HS-27A (cell line): ENCODE measurements at regions not wholly inside any gene's neighbourhood (a gene's known extent, or its start where the extent isn't known, plus 50 kb on each side); places are given as distances from the start of the nearest gene placed in this dataset.
"Not testable (repeated sequence)": the region's sequence is repeated elsewhere in the genome, so short reads cannot be mapped to it uniquely, and the experiment has no call there.

Experiments used
- DNase-seq: peaks from one replicate; pipeline ENCODE4 v3.0.0-alpha.2; 2012; ENCODE audit warnings: low read depth, missing footprints

GRCh38 chr2:111668274-111668616 is 215.7 kb downstream of the ANAPC1 start:
- no peak for DNase-seq

GRCh38 chr2:111668741-111669140 is 215.3 kb downstream of the ANAPC1 start:
- DNase-seq, result no peak

GRCh38 chr2:111669928-111670695 is 213.9 kb downstream of the ANAPC1 start:
- no peak for DNase-seq

- no peak for DNase-seq
Observed at GRCh38 chr2:111670776-111671175, 213.2 kb downstream of the ANAPC1 start.

GRCh38 chr2:111671426-111672150 is 212.4 kb downstream of the ANAPC1 start:
- DNase-seq, result no peak

- DNase-seq, result not testable (repeated sequence)
Observed at GRCh38 chr2:111672641-111673040, 211.4 kb downstream of the ANAPC1 start.

- no peak for DNase-seq
Observed at GRCh38 chr2:111673526-111673925, 210.5 kb downstream of the ANAPC1 start.

GRCh38 chr2:111675419-111676194 is 208.4 kb downstream of the ANAPC1 start:
- no peak for DNase-seq

GRCh38 chr2:111676291-111676822 is 207.6 kb downstream of the ANAPC1 start:
- no peak for DNase-seq

GRCh38 chr2:111678161-111678560 is 205.8 kb downstream of the ANAPC1 start:
- no peak for DNase-seq

GRCh38 chr2:111678651-111679050 is 205.3 kb downstream of the ANAPC1 start:
- no peak for DNase-seq

GRCh38 chr2:111679202-111679601 is 204.8 kb downstream of the ANAPC1 start:
- DNase-seq, result no peak

GRCh38 chr2:111684611-111685010 is 199.4 kb downstream of the ANAPC1 start:
- DNase-seq, result no peak

- no peak for DNase-seq
Observed at GRCh38 chr2:111685342-111685741, 198.7 kb downstream of the ANAPC1 start.

- DNase-seq, result no peak
Observed at GRCh38 chr2:111686994-111687393, 197.0 kb downstream of the ANAPC1 start.

GRCh38 chr2:111687911-111688310 is 196.1 kb downstream of the ANAPC1 start:
- DNase-seq, result no peak

- DNase-seq, result no peak
Observed at GRCh38 chr2:111688482-111688881, 195.5 kb downstream of the ANAPC1 start.

GRCh38 chr2:111689174-111689573 is 194.8 kb downstream of the ANAPC1 start:
- DNase-seq, result no peak

- no peak for DNase-seq
Observed at GRCh38 chr2:111689941-111690340, 194.1 kb downstream of the ANAPC1 start.

- DNase-seq, result no peak
Observed at GRCh38 chr2:111691164-111691875, 192.7 kb downstream of the ANAPC1 start.

GRCh38 chr2:111692311-111692710 is 191.7 kb downstream of the ANAPC1 start:
- no peak for DNase-seq

GRCh38 chr2:111694700-111695101 is 189.3 kb downstream of the ANAPC1 start:
- DNase-seq, result peak; percentile 66
